HG02678 (cell line): ENCODE measurements at regions not wholly inside any gene's neighbourhood (a gene's known extent, or its start where the extent isn't known, plus 50 kb on each side); places are given as distances from the start of the nearest gene placed in this dataset.

Experiments
- ATAC-seq: cut with Tn5 transposase; IDR thresholded peaks from one replicate; pipeline ENCODE4 v1.9.1; 2021; ENCODE audit warnings: mild to moderate bottlenecking, moderate library complexity; ENCODE audit not compliant: unreplicated experiment

DNA sequence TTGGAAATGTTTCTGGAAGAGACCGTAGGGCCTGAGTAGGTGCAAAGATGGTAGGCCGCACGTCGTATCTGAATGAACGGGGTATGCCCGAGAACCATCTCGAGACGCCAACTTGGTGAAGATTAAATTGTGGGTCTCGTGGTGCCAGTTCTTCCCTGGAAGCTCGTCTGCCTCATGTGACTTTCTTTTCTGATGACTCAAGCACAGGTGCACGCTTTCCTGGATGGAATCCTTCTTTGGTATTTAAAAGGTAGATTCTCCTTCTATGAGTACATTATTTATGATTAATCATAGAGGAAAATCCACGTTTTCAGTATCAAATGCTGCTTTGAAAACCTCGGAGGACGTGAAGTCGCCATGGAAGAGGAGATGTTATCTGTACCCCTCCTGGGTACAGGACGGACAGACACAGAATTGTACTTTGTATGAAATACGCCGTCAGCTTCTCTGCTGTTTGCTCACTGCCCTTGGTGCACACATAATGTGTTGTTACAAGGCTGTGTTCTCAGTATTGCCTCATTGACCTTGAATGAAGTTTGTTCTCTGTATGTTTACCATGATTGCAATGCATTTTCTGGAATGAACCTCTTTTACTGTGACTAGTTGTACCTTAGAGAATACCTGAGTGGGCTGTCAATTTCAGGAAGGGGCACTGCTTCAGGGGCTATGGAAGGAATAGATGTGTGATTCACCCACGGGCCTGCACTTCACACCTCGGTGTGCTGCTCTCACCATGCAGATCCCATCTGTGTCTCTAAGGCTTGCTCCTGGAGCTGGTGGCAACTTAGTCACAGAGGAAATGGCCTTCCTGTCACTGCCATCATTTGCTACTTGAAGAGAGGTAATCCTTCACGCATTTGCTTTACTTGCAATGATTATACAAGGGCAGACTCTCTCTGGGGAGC is 137.3 kb upstream of the RTL1 start:
- no peak for ATAC-seq

DNA sequence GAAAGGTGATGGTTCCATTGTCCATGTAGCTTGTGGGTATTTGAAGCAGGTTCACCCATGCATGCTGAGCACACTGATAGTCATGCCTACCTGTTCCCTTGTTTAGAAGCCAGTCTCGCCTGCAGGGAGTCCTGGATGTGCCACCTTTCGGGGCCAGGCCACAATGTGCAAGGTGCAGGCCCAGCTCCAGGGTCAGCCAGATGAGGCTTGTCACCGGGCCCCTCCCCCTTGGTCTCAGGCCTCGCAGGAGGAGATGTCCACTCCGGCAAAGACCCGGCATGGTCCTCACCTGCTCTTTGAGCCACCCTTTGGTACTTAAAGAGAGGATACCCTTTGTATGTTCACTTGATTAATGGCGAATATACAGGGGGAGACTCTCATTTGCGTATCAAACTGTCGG is 140.4 kb upstream of the RTL1 start:
- ATAC-seq, result no peak

DNA sequence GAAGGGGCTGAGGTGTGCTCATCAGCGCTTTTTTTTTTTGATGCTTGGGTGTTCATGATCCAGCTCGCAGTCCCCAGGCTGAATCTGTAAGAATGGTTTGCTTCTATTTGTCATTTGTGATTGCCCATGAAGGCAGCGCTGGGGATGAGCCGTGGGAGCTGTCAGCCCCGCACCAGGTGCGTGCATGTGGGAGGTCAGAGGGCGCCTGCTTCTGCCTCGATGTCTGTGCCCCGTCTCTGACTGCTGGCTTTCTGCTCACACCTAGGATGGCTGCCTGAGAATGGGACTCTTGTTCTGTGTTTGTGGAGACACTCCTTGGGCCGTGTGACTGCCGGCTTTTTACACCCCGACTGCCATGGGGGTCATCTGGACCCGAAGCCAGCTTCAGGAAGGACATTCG is 141.2 kb upstream of the RTL1 start:
- no peak for ATAC-seq

DNA sequence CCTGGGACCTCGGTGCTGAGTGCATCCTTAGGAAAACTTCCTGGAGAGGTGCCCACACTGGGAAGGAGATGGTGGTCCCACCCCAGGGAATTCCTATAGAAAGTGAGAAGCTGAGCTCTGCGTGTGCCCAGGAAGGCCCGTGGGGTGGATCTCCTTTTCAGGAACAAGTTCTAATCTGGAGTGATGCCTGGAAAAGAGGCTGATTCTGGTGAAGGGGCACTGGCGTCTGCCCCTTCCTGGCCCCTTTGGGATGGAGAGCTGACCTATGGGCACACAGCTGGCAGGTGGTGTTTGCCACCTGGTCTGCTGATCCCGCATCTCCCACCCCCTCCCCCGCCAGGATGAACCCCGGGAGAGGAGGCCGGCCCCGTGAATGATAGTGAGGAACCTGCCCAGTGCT is 142.0 kb upstream of the RTL1 start:
- no peak for ATAC-seq

GRCh38 chr14:101046071-101046470 is 142.5 kb upstream of the RTL1 start:
- ATAC-seq, result no peak

GRCh38 chr14:101047326-101047725 is 143.8 kb upstream of the RTL1 start:
- no peak for ATAC-seq

DNA sequence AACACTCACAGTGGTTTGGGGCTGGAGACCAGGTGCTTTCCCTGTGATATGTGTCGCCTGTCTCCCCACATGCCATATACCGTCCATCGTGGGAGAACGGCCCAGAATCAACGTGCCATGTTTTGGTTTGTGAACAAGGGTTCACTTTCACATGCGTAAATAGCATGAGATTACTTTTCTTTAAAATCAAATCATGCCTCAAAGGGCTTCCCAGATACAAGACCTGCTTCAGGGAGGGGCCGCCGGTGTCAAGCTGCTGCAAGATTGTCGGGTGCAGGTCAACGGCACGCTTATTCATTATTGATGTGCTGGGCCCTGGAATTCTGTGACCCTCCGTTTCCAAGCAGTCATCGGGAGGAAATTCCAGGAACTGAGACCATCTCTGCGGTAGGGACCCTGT is 145.2 kb upstream of the RTL1 start:
- no peak for ATAC-seq

DNA sequence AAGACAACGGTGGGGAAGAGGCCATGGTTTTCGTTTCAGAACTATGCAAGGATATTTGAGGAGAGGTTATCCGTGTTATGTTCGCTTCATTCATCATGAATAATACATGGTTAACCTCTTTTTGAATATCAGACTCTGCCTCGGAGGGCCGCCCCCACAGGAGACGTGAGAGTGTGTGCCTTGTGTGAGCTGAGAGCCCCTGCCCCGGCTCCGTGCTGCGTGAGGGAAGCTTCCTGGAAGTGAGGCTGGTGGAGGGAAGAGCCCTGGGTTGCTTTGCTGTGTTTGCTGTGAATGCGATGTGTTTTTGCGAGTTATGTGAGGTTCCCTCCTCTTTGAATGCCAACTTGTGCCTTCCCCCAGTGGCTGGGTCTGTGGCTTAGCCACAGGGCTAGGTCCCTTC is 146.0 kb upstream of the RTL1 start:
- no peak for ATAC-seq

DNA sequence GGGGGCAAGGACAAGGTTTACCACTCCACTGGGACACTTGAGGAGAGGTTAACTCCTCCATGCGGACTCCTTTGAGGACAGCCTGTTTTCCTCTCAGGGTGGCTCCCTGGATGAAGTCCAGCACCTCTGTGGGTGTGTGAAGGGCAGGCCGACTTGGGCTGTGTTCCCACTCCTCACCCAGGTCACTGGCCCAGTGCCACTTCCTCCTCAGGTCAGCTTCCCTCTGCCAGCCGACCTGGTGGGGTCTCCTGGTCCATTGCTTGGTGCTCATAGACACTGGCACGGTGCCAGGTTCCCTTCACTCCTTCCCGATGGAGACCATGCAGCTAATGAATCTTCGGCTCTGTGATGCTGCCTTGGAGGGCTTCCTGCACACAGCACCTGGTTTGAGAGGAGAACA is 146.4 kb upstream of the RTL1 start:
- no peak for ATAC-seq

DNA sequence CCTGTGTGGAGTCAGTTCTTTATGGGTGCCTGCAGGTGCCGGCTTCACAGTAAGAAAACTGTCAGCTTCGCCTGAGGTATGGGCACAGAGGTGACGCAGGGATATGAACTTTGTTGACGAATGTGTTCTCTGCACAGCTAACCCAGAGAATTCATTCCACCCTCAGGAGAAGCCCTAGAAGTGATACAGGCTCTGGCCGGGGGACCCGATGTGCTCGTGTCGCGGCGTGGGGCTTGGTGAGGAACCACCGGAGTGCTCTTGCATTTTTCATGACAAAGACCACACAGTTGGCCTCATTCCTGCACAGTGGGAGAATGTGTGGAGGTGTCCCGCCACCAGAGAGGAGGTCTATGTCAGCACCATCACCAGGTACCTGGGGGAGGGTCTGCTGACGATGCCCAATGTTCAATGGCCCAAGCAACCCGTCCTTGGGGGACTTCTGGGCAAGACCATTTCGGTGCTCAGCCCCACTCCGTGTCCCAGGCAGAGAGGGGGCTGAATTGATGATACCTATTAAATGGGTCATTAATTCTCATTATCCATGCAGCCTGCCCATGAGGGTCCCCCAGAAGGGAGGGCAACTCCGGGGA is 147.5 kb upstream of the RTL1 start:
- ATAC-seq, result no peak

- no peak for ATAC-seq
Measured at GRCh38 chr14:101054671-101055070, 151.1 kb upstream of the RTL1 start.

DNA sequence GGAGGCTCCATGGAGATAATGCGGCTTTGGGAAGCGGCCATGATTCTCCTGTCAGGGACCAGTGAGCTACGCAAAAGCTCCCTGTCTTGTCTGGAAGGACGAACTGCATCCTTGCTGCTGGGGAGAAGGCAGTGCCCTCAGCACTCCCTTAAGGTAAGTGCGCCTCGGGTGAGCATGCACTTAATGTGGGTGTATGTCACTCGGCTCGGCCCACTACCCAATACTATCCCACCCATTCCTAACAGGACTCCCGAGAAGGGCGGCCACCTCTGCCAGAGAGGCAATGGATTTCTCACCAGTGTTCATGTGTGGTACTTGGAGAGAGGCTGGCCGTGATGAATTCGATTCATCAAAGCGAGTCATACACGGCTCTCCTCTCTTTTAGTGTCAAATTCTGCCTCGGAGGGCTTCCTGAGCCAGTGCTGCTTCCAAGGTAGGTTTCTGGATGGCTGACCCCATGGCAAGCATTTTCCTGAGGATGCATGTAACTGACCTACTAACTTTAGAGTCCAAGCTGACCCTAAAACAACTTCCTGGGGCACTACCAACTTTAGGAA is 151.7 kb upstream of the RTL1 start:
- ATAC-seq, result no peak

- ATAC-seq, result no peak
Measured at GRCh38 chr14:101055776-101056374, 152.4 kb upstream of the RTL1 start.

DNA sequence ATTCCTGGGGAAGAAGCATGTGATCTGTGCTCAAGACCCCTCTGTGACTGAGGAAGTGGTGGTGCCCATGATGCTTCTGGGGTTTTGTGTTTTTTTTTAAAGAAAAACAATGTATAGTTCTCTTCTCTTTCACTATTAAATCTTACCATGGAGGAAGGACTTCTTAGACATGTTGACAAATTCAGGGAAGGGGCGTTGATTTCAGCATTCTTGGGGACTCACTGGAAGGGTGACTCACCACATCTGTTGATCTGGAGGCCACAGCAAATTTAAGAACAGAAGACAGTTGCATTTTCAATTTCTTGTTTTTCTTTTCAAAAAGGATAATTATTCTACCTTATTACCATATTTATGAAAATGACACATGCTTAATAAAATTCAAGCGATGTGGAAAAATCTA is 152.9 kb upstream of the RTL1 start:
- ATAC-seq, result no peak

GRCh38 chr14:101057394-101057793 is 153.9 kb upstream of the RTL1 start:
- ATAC-seq, result no peak

GRCh38 chr14:101058571-101058970 is 155.0 kb upstream of the RTL1 start:
- no peak for ATAC-seq

DNA sequence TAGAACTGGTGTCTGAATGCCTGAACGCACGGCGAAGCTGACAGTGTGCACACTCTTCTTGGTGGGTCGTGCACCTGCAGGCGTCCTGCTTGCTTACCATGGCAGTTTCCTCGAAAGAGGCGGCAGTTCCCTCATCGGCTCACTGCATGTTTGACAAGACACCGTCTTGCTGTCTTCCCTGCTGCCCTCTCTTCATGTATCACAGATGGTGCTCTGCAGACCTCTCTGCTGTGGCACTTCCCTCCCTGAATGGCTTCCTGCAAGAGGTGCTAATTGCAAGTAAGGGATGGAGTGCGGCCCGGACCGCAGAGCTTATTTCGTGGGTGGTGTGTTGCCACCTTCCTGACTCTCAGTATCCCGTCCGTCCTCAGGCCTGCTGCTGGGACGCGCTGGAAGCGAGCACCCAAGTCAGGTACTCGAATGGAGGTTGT is 156.7 kb upstream of the RTL1 start:
- ATAC-seq, result no peak

GRCh38 chr14:101061411-101062064 is 158.0 kb upstream of the RTL1 start:
- no peak for ATAC-seq

DNA sequence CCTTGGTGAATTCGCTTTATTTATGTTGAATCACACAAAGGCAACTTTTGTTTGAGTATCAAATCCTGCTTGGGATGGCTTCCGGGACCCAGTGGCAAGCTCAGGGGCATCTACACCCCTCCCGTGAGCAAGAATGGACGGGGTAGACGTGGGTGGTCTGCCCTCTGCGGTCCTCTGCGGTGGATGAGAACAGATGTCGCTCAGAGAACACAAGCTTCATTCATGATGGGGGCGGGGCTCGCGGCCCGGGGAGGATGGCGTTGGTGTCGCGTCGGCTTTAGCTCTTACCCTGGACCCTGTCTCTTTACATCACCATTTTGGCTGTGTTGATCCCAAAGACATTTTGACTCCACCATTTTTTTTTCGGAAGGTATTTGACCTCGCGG is 158.5 kb upstream of the RTL1 start:
- no peak for ATAC-seq

GRCh38 chr14:101062601-101063000 is 159.1 kb upstream of the RTL1 start:
- ATAC-seq, result no peak

DNA sequence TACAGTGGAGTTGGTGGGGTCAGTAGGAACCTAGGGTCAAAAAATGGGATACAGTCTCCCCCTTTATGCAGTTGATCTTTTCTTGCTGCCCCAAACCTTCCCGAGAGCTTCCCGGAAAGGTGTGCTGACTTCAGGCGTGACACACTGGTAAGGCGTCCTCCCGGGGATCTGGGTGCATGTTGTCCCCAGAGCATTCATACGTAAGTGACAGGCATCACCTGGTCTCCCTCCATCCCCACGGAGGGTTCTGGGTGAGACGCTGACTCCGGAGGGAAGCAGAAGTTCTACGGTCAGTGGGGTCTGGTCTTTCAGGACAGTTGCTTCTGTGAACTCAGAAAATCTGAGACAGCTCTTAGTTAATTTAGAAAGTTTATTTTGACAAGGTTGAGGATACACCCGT is 159.6 kb upstream of the RTL1 start:
- no peak for ATAC-seq
